ENCODE measurements at regions not wholly inside any gene's neighbourhood (a gene's known extent, or its start where the extent isn't known, plus 50 kb on each side); places are given as distances from the start of the nearest gene placed in this dataset.
"Not testable (repeated sequence)": the region's sequence is repeated elsewhere in the genome, so short reads cannot be mapped to it uniquely, and the experiment has no call there.

DNA sequence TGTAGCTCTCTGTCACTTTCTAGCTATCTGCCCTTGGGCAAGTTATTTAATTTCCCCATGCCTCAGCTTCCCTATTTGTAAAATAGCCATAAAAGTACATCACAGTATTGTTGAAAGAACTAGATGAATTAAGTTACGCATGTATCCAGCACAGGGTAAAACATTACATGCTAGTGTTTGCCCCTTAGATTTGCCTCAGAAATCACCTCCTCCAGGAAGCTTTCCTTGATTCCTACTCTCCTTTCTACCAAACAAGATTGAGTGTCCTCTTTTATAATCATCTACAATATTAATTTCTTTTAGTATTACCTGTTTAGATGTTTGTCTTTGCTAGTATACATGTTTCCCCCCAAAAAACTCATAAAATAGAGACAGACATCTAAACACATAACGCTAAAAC is 369.5 kb downstream of the GBA3 start:
- DNase-seq, result no peak

DNA sequence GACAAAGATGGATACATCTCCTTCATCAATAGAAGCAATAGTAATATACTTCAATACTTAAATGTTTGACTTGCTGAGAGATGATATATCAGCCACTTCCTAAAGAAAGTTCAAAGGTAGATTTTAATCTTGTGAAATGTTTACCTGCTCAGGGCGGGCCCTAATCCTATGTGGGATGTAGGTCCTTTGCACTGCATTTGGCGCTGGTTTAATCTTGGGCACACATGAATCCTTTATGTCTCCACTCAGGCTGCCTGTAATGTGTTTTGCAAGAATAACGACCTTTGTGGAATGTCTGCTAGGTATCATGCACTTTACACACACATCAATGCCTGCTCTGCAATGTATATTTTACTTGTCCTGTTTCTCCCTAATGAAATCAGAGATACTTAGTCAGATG is 368.7 kb downstream of the GBA3 start:
- DNase-seq, result no peak

DNA sequence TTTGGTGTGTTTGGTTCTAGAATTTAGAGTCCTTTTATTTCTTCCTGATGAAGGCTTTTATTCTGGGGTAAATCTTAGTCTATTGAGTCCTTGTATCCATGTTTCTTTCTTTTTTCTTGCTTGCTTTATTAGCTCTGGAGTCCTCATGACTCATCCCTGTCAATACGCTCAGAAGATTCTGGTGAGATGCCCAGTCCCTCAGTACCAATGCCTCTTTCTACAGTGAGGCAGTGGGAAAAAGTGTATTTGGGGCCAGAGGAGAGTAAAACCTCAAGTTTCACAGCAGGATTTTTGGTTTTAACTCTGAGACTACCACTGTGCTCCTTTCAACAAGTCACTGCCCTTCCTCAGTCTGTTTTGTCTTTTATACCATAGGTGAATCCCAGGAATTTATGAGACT is 368.0 kb downstream of the GBA3 start:
- no peak for DNase-seq

DNA sequence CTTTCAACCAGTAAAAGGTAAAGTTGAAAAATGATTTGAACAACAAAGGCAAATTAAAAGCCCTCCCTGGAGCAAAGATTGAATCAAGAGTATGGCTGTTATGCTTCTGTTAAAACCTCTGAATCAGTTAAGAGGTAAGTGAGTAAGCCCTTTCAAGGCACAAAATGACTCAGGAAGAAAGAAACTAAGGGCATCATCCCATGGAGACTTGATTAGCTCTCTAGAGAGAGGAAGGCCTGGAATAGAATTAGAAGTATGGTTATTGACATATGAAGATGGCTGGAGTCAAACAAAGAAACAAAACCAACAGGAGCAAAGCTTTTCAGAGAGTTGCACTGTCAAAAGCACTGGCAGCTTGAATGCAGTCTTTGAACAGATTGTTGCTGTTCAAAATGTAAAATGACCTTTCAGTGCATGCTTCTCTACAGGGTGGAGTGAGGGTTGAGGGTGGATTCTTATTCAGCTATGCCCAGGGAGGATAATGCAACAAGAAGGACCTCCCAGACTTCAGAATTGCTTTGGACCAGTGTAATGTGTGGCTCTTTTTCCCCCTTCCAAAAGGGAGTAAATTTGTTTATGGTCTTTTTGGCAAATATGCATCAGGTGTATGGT is 365.5 kb downstream of the GBA3 start:
- DNase-seq, result no peak

DNA sequence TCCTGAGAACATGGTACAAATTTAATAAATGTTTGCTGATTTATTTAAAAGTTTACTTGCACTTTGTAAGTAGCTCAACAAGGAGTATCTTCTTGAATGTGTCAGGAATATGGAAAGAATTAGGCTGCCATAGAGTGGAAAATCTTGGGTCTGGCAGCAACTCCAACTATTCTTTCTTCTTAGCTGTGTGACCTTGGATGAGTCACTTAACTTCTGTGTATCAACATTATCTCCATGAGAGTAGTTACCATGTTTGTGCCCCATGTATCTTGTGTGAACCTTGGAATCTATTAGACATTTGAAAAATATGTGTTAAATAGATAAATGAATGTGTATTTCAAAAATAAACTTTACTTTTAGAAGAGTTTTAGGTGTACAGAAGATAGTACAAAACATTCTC is 348.8 kb downstream of the GBA3 start:
- DNase-seq, result no peak

DNA sequence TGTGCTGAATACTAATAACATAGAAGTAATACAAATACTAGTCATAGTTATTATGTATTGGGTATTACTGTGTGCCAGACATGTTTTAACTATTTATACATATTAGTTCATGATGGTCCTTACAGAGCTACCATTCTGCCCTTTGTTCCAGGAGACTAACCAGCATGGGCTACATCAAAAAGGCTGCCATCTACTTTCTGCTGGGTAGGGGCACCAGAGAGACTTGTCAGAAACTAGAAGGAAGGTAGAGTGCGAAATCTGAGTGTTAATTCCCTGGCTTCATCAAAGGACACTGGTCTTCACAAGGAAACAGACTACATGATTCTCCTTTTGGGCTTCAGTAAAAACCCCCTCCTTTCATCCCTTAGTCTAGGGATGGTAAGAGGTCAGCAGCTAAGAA is 347.8 kb downstream of the GBA3 start:
- no peak for DNase-seq

DNA sequence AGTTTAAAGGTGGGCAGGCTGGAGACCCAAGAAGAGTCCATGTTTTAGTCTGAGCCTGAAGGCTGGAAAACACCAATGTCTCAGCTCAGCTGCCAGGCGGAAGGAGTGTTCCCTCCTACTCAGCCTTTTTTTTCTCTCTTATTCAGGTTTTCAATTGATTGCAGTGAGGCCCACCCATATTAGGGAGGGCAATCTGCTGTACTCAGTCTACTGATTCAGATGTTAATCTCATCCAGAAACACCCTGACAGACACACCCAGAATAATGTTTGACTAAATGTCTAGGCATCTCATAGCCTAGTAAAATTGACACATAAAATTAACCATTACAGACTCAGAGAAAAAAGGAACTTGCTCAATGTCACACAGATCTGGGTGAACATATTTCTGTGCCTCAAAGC is 347.1 kb downstream of the GBA3 start:
- no peak for DNase-seq

DNA sequence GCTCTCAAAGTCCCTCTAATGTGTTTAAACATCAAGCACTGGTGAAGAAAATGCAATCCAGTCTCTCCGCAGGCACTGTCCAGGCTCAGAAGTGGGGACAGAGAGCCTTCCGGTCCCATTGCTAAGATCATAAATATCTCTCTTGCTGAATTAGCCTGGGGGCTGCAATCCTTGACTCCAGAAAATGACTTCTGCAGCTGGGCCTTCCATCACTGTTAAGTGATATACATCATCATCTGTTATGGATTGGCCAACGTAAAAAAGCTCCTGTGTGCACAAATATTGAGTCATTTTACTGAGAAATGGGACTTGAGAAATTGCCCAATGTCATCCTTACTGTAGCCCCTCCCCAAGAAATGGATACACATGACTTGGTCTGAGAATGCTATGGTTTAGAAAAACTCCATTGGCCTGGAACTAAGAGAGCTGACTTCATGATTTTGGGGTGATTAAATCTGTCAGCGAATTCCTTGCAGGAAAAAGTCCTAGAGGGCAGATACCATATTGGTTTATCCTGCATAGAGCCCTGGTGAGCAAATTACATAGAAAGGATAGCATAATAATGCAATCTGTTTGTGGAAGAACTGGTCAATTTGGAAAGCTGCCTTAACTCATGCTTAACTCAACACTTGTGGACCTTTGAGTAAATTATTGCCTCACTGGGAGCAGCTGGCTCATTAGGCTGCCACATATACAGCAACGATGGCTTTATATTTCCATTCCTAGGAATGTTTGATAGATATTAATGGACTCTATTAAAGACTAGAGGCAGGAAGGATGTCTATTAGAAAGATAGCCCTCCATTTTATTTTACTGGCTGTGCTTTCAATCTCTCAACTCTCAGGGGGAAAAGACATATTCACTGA is 346.1 kb downstream of the GBA3 start:
- no peak for DNase-seq

DNA sequence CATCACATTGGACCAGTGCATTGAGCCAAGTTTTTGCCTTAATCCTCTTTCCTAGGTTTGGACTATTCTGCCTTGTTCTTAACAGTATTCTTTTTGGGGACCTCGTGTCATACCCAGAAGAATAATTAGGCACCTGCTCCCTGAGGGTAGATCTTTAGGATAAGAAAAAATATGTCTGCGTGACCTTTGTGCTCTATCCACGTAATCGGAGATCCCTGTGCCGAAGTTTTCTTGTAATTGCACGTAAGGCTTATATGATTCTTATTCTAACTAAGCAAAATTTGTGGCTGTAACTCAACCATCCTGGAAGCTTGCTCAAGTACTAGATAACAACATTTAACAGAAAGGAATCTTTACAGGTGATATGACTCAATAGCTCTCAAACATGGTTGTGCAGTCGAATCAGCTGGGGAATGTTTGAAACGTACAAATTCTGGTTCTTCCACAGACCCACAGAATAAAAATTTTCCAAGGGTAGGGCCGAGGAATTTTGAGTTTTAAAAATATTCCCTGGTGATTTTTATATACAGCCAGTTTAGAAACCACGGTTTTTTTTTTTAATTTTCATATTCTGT is 344.3 kb downstream of the GBA3 start:
- DNase-seq, result no peak

DNA sequence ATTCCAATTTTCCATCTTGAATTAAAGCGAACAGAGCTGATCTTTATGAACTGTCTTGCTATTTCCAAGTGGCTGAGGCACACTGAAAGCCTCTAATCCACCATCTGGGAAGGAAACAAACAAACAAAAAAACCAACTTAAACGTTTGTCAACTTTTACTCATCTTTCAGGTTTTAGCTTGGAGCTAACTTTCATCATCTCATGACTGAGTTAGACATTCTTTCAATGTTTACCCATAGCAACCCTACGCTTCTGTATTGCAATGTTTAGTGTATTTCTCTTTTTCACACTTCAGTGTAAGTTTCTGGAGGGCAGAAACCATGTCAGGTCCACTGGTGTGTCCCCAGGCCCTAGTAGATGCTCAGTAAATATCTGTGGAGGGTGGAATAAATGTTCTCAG is 343.8 kb downstream of the GBA3 start:
- no peak for DNase-seq

DNA sequence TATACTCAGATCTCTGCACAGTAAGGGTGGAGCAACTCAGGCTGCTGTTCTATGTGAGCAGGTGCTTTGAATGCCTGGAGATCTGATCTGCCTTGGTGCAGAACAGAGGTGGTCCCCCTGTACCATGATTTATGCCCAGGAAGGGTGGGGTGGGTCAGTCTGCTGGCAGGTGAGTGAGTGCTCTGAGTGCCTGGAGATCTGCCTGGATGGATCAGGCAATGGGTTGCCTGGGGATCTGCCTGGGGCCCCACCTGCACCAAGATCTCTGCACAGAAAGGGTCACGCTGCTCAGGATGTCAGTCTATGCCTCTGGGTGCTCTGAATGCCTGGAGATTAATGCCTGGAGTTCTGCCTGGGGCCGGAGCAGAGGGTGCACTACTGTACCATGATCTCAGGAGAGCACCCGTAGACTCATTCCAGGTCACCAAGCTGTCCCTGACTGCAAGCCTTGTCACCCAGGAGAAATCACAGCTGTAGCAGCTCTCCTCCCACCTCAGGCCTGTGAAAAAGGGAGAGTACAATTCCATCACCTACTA is 342.9 kb downstream of the GBA3 start:
- no peak for DNase-seq

DNA sequence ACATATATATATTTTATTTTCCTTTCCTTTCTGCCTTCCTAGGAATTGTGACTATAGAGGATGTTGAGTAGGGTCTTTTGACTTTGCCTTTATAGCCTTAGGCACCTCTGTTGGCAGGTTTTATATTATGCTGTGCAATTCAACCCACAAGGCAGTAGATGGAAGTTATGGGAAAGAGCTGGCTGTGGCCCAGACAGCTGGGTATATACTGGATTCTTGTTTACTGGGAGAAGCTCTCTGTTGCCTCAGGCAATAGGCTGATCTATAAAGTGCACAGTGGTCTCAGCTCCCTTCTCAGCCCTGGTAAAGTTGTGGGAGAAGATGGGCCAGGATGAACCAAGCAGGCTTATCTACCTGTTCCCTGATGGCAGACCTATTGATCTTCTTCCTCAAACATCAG is 342.0 kb downstream of the GBA3 start:
- DNase-seq, result no peak

DNA sequence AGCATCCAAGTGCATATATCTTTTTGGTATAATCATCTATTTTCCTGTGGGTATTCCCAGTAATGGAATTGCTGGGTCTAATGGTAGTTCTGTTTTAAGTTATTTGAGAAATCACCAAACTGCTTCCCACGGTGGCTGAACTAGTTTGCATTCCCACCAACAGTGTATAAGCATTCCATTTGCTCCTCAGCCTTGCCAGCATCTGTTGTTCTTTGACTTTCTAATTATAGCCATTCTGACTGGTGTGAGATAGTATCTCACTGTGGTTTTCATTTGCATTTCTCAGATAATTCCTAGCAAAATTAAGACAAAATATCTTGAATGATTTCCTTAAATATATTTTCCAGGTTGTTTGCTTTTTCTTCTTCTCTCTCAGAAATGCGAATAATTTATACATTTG is 341.1 kb downstream of the GBA3 start:
- no peak for DNase-seq

DNA sequence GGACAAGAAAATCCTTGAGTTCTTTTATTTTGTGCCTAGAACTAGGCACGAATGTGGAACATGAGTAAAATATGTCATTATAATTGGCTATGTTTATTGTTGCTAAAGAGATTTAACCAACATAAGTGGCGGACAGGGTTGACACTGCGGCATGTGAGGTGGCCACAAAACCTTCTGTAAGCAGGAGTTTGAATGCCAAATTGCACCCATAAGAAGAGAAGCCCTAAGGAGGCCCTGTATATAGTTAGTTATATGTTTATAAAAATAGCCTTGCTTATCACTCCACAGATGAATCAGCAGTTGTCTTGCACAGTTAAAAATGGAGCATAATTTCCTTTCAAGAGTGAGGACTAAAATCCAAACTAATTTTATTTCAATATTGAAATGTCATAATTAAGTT is 336.1 kb downstream of the GBA3 start:
- DNase-seq, result no peak

DNA sequence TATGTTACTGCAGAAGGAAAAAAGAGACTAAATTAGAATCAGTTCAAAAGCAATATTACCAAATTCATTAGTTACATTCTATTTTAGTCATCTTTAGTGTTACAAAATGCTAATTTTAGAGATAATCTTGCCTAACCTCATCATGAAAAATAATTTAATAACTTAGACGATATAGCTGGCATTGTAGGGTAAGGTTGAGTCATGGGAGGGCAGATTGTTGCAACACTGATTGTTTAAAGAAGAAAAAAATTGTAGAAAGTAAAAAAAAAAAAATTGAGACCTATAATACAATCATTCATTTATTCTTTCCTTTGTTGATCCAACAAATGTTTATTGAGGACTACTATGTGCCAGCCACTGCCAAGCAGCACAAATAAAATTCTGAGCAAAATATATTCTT is 330.9 kb downstream of the GBA3 start:
- DNase-seq, result no peak

DNA sequence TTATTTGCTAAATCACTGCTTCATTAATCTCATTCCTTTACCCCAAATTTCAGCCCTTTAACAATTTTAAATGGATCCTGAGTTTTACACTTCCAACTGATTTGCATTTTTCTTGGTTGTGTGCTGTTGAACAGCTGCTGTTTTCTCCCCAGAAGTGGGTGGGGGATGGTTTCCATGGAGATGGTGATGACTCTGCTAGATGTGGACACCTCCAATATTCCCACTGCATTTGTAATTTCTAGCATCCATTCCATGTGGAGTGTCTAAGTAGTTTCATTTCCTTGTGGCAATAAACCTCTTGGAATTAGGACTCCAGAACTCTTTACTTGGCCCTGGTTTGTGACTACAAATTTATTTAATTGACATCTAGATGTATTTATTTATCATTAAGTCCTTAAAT is 330.4 kb downstream of the GBA3 start:
- DNase-seq, result no peak

DNA sequence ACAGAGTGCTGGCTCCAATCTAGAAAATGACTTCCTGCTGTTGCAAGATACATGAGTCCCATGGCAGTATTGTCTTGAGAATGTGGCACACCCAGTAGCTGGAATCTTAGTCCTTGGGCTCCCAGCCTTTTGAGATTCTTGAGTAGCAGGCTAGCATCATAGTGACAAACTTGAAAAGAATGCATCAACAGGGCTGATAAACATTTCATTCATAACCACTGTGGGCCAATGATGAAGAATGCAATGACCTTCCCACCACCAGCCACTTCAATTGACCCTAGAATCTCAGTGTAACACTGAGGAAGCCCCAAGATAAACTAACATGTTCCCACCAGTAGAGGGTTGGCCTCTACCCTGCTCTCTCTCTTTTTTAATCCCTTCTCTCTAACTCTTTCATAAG is 329.3 kb downstream of the GBA3 start:
- no peak for DNase-seq

DNA sequence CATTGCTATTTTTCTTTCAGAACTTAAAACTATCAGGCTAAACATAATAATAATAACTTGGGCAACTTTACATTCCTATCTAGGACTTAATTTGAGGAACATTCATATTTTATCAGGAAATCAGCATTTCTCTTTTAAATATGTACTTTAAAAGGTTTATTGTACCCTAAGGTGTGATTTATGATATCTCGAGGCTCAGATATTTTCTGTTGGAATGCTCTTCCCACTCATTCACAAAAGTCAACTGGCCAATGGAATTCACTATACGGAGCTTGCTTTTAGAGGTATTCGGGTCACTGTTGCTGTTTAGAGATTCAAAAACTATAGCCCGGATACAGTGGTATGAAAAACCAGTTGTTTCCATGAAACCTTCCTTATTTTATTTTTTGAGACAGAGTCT is 328.3 kb downstream of the GBA3 start:
- no peak for DNase-seq

DNA sequence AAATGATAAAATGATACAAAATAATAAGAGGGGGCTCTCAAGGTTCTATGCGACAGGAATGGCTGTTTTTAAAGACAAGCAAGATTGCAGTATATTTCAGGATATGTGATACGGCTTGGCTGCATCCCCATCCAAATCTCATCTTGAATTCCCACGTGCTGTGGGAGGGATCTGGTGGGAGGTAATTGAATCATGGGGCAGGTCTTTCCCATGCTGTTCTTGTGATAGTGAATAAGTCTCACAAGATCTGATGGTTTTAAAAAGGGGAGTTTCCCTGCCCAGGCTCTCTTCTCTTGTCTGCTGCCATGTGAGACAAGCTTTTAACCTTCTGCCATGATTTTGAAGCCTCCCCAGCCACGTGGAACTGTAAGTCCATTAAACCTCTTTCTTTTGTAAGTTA is 327.7 kb downstream of the GBA3 start:
- DNase-seq, result not testable (repeated sequence)

DNA sequence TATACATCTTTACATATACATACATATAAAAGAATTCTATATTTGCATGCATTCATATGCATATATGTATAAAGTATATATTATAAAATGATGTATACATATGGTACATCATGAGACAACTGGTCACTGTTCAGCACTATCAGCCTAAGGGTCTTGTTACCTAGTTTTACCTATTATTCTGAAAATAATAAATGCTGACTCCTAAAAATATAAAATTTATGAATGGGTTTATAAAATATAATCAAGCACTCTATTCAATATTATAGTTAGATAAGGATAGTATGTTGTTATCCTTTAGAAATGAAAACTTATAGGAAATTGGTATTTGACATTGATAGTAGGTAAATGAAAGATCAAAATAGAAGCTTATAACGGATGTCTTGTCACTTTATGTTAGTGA is 324.2 kb downstream of the GBA3 start:
- DNase-seq, result no peak

DNA sequence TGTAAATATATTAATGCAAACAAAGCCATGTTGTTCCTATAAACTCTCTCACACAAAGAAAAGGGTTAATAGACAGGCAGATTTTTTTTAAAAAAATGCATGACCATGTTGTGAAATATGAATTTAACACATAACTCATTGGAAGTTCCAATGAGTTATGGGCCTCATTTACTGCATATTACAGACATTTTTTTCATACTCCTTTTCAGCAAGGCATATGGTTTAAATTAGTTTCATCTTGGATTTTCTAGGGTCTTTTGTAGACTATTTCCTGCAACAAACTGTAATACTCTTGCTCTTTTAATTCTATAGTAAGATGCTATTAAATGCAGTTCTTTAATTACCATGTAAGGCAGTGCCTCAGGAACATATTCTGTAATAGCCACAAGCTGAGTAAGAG is 323.1 kb downstream of the GBA3 start:
- DNase-seq, result no peak

DNA sequence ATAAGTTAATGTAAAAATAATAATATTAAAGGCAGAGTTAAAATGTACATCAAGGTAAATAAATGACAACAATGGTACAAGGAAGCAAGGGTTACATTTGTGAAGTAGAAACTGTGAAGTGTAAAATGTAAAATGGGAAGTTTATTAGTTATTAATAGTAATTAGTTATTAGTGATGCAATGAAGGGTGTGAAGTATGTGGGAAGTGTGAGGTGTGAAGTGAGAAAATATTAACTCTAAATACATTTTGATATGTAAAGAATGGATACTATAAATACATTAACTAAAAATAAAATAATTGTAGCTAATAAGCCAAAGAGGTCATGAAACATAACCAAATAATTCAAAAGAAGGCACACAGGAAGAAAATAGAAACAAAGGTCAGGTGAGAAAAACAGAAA is 316.4 kb downstream of the GBA3 start:
- DNase-seq, result no peak

DNA sequence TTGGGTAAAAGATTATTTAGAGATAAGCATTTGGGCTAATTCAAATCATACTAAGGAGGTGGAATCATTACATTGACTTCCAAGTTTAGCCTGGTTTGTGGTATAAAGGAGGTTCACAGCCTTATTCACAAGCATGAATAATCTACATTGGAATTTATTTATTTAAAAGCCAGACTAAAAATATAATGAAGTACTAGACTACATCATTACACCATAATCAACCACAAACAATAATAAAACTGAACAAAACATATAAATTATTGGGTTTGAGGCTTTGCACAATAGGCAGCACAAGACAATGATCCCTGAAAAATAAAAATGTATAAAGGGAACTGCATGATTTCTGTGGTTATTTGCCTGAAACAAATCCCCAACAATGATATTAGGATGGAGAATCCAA is 314.0 kb downstream of the GBA3 start:
- no peak for DNase-seq

DNA sequence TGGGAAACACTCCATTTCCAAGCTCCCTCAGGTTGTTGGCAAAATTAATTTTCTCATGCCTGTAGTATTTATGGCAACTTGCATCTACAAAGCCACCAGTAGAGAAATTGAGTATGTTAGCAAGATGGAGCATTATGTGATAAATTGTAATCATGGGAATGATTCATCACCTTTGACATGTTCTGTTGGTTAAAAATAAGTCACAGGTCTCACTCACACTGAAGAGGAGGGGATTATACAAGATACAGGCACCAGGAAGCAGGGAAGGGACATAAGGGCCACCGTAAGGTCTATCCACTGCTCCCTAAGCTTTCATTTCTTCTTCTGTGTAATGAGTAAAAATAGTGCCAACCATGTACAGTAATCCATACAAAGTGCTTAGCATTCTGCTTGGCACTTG is 313.0 kb downstream of the GBA3 start:
- DNase-seq, result no peak
